IMR-90 (cell line): ENCODE measurements at regions not wholly inside any gene's neighbourhood (a gene's known extent, or its start where the extent isn't known, plus 50 kb on each side); places are given as distances from the start of the nearest gene placed in this dataset.

Experiments
- BHLHE40 ChIP-seq: fragments of 150-350 bp; IDR thresholded peaks from 2 replicates; pipeline ENCODE4 v1.6.1; 2016; ENCODE audit warnings: mild to moderate bottlenecking, low read depth, low read length
- CEBPB ChIP-seq: IDR thresholded peaks from 2 replicates; pipeline ENCODE4 v1.6.1; 2012; ENCODE audit warnings: low read depth, low read length, improper control_type of control experiment
- CTCF ChIP-seq: conservative IDR thresholded peaks from 2 replicates; pipeline ENCODE4 v1.5.1; 2012; ENCODE audit warnings: mild to moderate bottlenecking, low read depth, low read length, improper control_type of control experiment
- FOS ChIP-seq: fragments of 150-350 bp; IDR thresholded peaks from 2 replicates; pipeline ENCODE4 v1.6.1; 2016; ENCODE audit warnings: low read depth, low read length
- MAZ ChIP-seq: IDR thresholded peaks from 2 replicates; pipeline ENCODE4 v1.6.1; 2012; ENCODE audit warnings: low read depth, mild to moderate bottlenecking, low read length, improper control_type of control experiment, moderate library complexity, borderline replicate concordance
- NFE2L2 ChIP-seq: fragments of 150-350 bp; IDR thresholded peaks from 2 replicates; pipeline ENCODE4 v1.6.1; 2016; ENCODE audit warnings: low read depth, mild to moderate bottlenecking, low read length
- POLR2A ChIP-seq: IDR thresholded peaks from 2 replicates; pipeline ENCODE4 v1.6.1; 2012; ENCODE audit warnings: mild to moderate bottlenecking, low read depth, low read length

- TF ChIP-seq MAZ (no peak), CTCF (no peak), NFE2L2 (no peak), FOS (no peak), POLR2A (no peak), CEBPB (no peak), BHLHE40 (no peak)
These were observed 59.3 kb upstream of the VASH1 start for GRCh38 chr14:76701981-76702380.
